HCT116 (cell line): ENCODE measurements at regions not wholly inside any gene's neighbourhood (a gene's known extent, or its start where the extent isn't known, plus 50 kb on each side); places are given as distances from the start of the nearest gene placed in this dataset.

Experiments used
- ATAC-seq: fragments of 200-7000 bp; cut with Tn5 transposase; 2 replicates; pipeline ENCODE4 v1.9.1; 2020; ENCODE audit warnings: mild to moderate bottlenecking, moderate library complexity
- BruUV-seq: library from RNA; stranded (reverse); fragments of 400-500 nt; replicated peaks from 2 replicates; lab custom pipeline; 2021; lab: Mats Ljungman, UMichigan
- CTCF ChIA-PET: fragments of 300-600 bp; sonication (Branson Sonifier 250); formaldehyde crosslinking; loops from one replicate; lab custom pipeline; 2021; ENCODE audit warnings: antibody characterized with exemption; lab: Charles Lee
- POLR2A ChIA-PET: fragments of 300-600, 350-600 bp; sonication (Branson Sonifier 250); formaldehyde crosslinking; loops from one replicate; lab custom pipeline; 2021; ENCODE audit warnings: antibody characterized with exemption; lab: Charles Lee
- RAD21 ChIA-PET, 2 experiments: fragments of 300-600 bp; sonication (Branson Sonifier 250); formaldehyde crosslinking; loops; one replicate each; lab custom pipeline; 2023; ENCODE audit warnings: low total read pairs in 2 of 2; ENCODE audit not compliant: uncharacterized antibody in 2 of 2, unreplicated experiment in 2 of 2, low non-redundant PET in 1 of 2; lab: Charles Lee
- DNase-seq: peaks from one replicate; pipeline ENCODE4 v3.0.0-alpha.2; 2010; ENCODE audit warnings: low read depth, low spot score
- H2AFZ ChIP-seq: fragments of 200-600 bp; shearing (Covaris generic), sonication (generic); 2 replicates; pipeline ENCODE4 v1.6.1; 2017; ENCODE audit warnings: low read depth, mixed run types, mixed read lengths, antibody characterized with exemption, low read length; ENCODE audit not compliant: poor library complexity, severe bottlenecking
- H3K27ac ChIP-seq: 2 replicates; pipeline ENCODE4 v1.5.1; 2012; ENCODE audit warnings: low read depth, low read length
- H3K27me3 ChIP-seq: fragments of 200-600 bp; sonication (generic); 2 replicates; pipeline ENCODE4 v1.6.1; 2016; ENCODE audit warnings: mixed run types, low read length, mixed read lengths; ENCODE audit not compliant: insufficient read depth
- H3K36me3 ChIP-seq, 2 experiments: fragments of 200-500 bp in 1 of 2; fragments of 200-600 bp in 1 of 2; sonication (Bioruptor generic) in 1 of 2; sonication (generic) in 1 of 2; 2 replicates each; pipeline versions ENCODE4 v1.5.1 to v1.6.1; 2014 to 2016; ENCODE audit warnings: low read length in 2 of 2, inconsistent platforms in 1 of 2, mixed read lengths in 1 of 2, mixed run types in 1 of 2; ENCODE audit not compliant: insufficient read depth in 2 of 2, control insufficient read depth in 1 of 2
- H3K4me1 ChIP-seq, 2 experiments: fragments of 200-600 bp in 1 of 2; sonication (generic) in 1 of 2; 2 replicates each; pipeline versions ENCODE4 v1.5.1 to v1.6.1; 2012 to 2017; ENCODE audit warnings: low read length in 2 of 2, inconsistent platforms in 1 of 2, mild to moderate bottlenecking in 1 of 2, mixed read lengths in 1 of 2, mixed run types in 1 of 2, moderate library complexity in 1 of 2; ENCODE audit not compliant: insufficient read depth in 2 of 2, control insufficient read depth in 1 of 2
- H3K4me2 ChIP-seq: fragments of 200-600 bp; sonication (generic); 2 replicates; pipeline ENCODE4 v1.6.1; 2017; ENCODE audit warnings: mixed run types, low read length, mixed read lengths
- H3K4me3 ChIP-seq, 2 experiments: fragments of 200-600 bp in 1 of 2; sonication (generic) in 1 of 2; replicated peaks in 1 of 2; 2 replicates each; pipeline ENCODE4 v1.5.1; 2011 to 2016; ENCODE audit warnings: low read length in 2 of 2, control low read depth in 1 of 2, low read depth in 1 of 2, mild to moderate bottlenecking in 1 of 2, mixed read lengths in 1 of 2, mixed run types in 1 of 2
- H3K79me2 ChIP-seq: fragments of 200-600 bp; sonication (generic); 2 replicates; pipeline ENCODE4 v1.6.1; 2017; ENCODE audit warnings: mild to moderate bottlenecking, mixed run types, low read length, moderate library complexity, mixed read lengths; ENCODE audit not compliant: insufficient read depth
- H3K9ac ChIP-seq: fragments of 200-600 bp; sonication (generic); 2 replicates; pipeline ENCODE4 v1.6.1; 2016; ENCODE audit warnings: low read length, mixed read lengths
- H3K9me2 ChIP-seq: fragments of 200-600 bp; sonication (generic), shearing (Covaris generic); 2 replicates; pipeline ENCODE4 v1.6.1; 2017; ENCODE audit warnings: mixed run types, mild to moderate bottlenecking, moderate library complexity; ENCODE audit not compliant: insufficient read depth
- H3K9me3 ChIP-seq, 2 experiments: fragments of 200-500 bp in 1 of 2; fragments of 200-600 bp in 1 of 2; sonication (Bioruptor generic) in 1 of 2; sonication (generic) in 1 of 2; 2 replicates each; pipeline ENCODE4 v1.6.1; 2014 to 2017; ENCODE audit warnings: low read length in 2 of 2, mixed read lengths in 2 of 2, inconsistent platforms in 1 of 2, low read depth in 1 of 2, mild to moderate bottlenecking in 1 of 2, mixed run types in 1 of 2, moderate library complexity in 1 of 2; ENCODE audit not compliant: control insufficient read depth in 1 of 2, insufficient read depth in 1 of 2
- H4K20me1 ChIP-seq: fragments of 200-600 bp; sonication (generic), shearing (Covaris generic); 2 replicates; pipeline ENCODE4 v1.6.1; 2017; ENCODE audit warnings: mixed run types, mild to moderate bottlenecking, moderate library complexity; ENCODE audit not compliant: insufficient read depth
- CBX3 ChIP-seq: IDR thresholded peaks from 2 replicates; pipeline ENCODE4 v1.6.1; 2012; ENCODE audit warnings: low read depth
- YY1 ChIP-seq: IDR thresholded peaks from 2 replicates; pipeline ENCODE4 v1.6.1; 2011; ENCODE audit warnings: low read length, low read depth, moderate library complexity, mild to moderate bottlenecking; ENCODE audit not compliant: insufficient replicate concordance; ENCODE audit errors: extremely low read depth
- intact Hi-C: fragments of 100-400 bp; cut with micrococcal nuclease; formaldehyde crosslinking; loops from 2 replicates; pipeline ENCODE4 v1.10.0; 2022
- TF ChIP-seq, protein P1 (sequence below): IDR thresholded peaks from 2 replicates; pipeline ENCODE4 v1.6.1; 2012; ENCODE audit warnings: low read depth

GRCh38 chr10:21208666-21209316, 311.7 kb upstream of the NEBL start:
- Histone ChIP-seq H3K4me2 (no peak overlapping the region), H3K27me3 (no peaks in the 10 kb centered on the region), H2AFZ (no peak overlapping the region), H4K20me1 (no peaks in the 10 kb centered on the region), H3K4me1 (no peaks in the 10 kb centered on the region), H3K79me2 (no peaks in the 10 kb centered on the region), H3K9me2 (no peaks in the 10 kb centered on the region), H3K36me3 (no peaks in the 10 kb centered on the region), H3K4me3 (no peak overlapping the region), H3K9ac (no peak overlapping the region), H3K27ac (no peak overlapping the region), H3K9me3 (0 out of 4 replicates have a peak, but pooled peaks cover 0 to 9% of the 10 kb centered on the region in 2 experiments)
- ChIA-PET RAD21 (no interaction called here), CTCF (no interaction called here), POLR2A (no interaction called here)
- BruUV-seq = no TSS peak
- TF ChIP-seq CBX3 = no peak
- TF ChIP-seq, protein P1, sequence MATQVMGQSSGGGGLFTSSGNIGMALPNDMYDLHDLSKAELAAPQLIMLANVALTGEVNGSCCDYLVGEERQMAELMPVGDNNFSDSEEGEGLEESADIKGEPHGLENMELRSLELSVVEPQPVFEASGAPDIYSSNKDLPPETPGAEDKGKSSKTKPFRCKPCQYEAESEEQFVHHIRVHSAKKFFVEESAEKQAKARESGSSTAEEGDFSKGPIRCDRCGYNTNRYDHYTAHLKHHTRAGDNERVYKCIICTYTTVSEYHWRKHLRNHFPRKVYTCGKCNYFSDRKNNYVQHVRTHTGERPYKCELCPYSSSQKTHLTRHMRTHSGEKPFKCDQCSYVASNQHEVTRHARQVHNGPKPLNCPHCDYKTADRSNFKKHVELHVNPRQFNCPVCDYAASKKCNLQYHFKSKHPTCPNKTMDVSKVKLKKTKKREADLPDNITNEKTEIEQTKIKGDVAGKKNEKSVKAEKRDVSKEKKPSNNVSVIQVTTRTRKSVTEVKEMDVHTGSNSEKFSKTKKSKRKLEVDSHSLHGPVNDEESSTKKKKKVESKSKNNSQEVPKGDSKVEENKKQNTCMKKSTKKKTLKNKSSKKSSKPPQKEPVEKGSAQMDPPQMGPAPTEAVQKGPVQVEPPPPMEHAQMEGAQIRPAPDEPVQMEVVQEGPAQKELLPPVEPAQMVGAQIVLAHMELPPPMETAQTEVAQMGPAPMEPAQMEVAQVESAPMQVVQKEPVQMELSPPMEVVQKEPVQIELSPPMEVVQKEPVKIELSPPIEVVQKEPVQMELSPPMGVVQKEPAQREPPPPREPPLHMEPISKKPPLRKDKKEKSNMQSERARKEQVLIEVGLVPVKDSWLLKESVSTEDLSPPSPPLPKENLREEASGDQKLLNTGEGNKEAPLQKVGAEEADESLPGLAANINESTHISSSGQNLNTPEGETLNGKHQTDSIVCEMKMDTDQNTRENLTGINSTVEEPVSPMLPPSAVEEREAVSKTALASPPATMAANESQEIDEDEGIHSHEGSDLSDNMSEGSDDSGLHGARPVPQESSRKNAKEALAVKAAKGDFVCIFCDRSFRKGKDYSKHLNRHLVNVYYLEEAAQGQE = no peak
- no peak for TF ChIP-seq YY1
- DNase-seq (no peak), ATAC-seq (no peak)
- intact Hi-C loops = no loop called here
